Gastroesophageal sphincter (tissue), 4 donors: ENCODE measurements at regions not wholly inside any gene's neighbourhood (a gene's known extent, or its start where the extent isn't known, plus 50 kb on each side); places are given as distances from the start of the nearest gene placed in this dataset.

Experiments used
- ATAC-seq: fragments of 150-250 bp; one replicate; pipeline ENCODE4 v1.9.1; 2016; ENCODE audit warnings: mild to moderate bottlenecking, moderate library complexity
- H3K27ac ChIP-seq, 4 donors: fragments of 200-600 bp; sonication (generic) in 3 of 4; 1 replicate in 3 of 4; 2 replicates in 1 of 4; pipeline ENCODE4 v1.5.1; 2016 to 2019
- H3K27me3 ChIP-seq: fragments of 200-600 bp; sonication (generic); one replicate; pipeline ENCODE4 v1.5.1; 2019
- H3K36me3 ChIP-seq, 2 donors: fragments of 200-600 bp; sonication (generic); one replicate each; pipeline ENCODE4 v1.5.1; 2019; ENCODE audit warnings: control low read depth in 1 of 2
- H3K4me1 ChIP-seq, 3 donors: fragments of 200-600 bp; sonication (generic); 1 replicate in 2 of 3; 2 replicates in 1 of 3; pipeline ENCODE4 v1.5.1; 2016 to 2019; ENCODE audit warnings: control low read depth in 2 of 3
- H3K4me3 ChIP-seq, 2 donors: fragments of 200-600 bp; sonication (generic); one replicate each; pipeline ENCODE4 v1.5.1; 2019; ENCODE audit warnings: mild to moderate bottlenecking in 1 of 2, moderate library complexity in 1 of 2
- H3K9me3 ChIP-seq, 3 donors: fragments of 200-600 bp; sonication (generic); one replicate each; pipeline ENCODE4 v1.5.1; 2017 to 2019; ENCODE audit warnings: control low read depth in 2 of 3
- EP300 ChIP-seq: sonication (generic); formaldehyde crosslinking; IDR thresholded peaks from one replicate; pipeline ENCODE4 v1.6.1; 2017; ENCODE audit warnings: antibody characterized with exemption, mild to moderate bottlenecking
- POLR2A ChIP-seq, 2 donors: fragments of 450-650 bp; IDR thresholded peaks; one replicate each; pipeline ENCODE4 v1.6.1; 2017; ENCODE audit warnings: antibody characterized with exemption in 2 of 2, mild to moderate bottlenecking in 2 of 2, moderate library complexity in 1 of 2
- POLR2AphosphoS5 ChIP-seq: sonication (generic); formaldehyde crosslinking; IDR thresholded peaks from one replicate; pipeline ENCODE4 v1.6.1; 2017; ENCODE audit warnings: antibody characterized with exemption
- WGBS, 2 donors: methylation state at CpG; one replicate each; pipeline ENCODE4 v1.1.5; 2018; ENCODE audit warnings: low coverage in 1 of 2; 5-methylcytosine and 5-hydroxymethylcytosine counted together
- TF ChIP-seq, protein P1 (sequence below), 4 experiments: fragments of 200-600 bp in 2 of 4; fragments of 450-650 bp in 2 of 4; sonication (generic) in 1 of 4; IDR thresholded peaks; one replicate each; pipeline ENCODE4 v1.5.1; 2017 to 2019; ENCODE audit warnings: antibody characterized with exemption in 4 of 4, mild to moderate bottlenecking in 2 of 4, moderate library complexity in 2 of 4

DNA sequence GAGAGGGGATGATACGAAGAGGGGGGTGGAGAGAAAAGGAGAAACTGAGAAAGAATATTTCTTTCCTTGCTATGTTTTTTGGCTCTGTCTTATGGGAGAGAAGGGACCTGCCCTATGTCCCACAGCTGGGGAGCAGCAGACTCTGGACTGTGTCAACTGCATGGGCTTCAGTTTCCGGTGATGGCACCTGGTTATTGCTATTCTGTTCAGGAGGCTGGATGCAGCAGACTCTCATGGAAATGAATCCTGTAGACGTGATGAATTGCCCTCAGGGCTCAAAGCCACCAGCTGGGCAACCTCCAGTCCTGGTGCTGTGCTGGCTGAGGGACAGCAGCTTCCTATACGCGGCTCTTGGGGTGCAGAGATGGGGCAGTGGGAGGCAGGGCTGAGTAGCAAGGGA, 121.2 kb downstream of the HAPSTR1 start:
- Histone ChIP-seq H3K9me3 (peaks cover 0 to 11% (median 0%) of the 10 kb centered on the region in 3 donors), H3K27me3 (peaks cover 18% of the 10 kb centered on the region), H3K4me1 (no peaks in the 10 kb centered on the region), H3K27ac (no peak overlapping the region), H3K4me3 (no peak overlapping the region), H3K36me3 (no peaks in the 10 kb centered on the region)
- ATAC-seq = no peak
- TF ChIP-seq POLR2AphosphoS5 (no peak), EP300 (no peak), POLR2A (IDR thresholded peaks at IDR 0.05) (no peak)
- TF ChIP-seq, protein P1, sequence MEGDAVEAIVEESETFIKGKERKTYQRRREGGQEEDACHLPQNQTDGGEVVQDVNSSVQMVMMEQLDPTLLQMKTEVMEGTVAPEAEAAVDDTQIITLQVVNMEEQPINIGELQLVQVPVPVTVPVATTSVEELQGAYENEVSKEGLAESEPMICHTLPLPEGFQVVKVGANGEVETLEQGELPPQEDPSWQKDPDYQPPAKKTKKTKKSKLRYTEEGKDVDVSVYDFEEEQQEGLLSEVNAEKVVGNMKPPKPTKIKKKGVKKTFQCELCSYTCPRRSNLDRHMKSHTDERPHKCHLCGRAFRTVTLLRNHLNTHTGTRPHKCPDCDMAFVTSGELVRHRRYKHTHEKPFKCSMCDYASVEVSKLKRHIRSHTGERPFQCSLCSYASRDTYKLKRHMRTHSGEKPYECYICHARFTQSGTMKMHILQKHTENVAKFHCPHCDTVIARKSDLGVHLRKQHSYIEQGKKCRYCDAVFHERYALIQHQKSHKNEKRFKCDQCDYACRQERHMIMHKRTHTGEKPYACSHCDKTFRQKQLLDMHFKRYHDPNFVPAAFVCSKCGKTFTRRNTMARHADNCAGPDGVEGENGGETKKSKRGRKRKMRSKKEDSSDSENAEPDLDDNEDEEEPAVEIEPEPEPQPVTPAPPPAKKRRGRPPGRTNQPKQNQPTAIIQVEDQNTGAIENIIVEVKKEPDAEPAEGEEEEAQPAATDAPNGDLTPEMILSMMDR (IDR thresholded peaks at IDR 0.05) = no peak
- 36 to 43% methylated on average over 2 to 3 of the region's 5 CpGs for WGBS, 2 donors

DNA sequence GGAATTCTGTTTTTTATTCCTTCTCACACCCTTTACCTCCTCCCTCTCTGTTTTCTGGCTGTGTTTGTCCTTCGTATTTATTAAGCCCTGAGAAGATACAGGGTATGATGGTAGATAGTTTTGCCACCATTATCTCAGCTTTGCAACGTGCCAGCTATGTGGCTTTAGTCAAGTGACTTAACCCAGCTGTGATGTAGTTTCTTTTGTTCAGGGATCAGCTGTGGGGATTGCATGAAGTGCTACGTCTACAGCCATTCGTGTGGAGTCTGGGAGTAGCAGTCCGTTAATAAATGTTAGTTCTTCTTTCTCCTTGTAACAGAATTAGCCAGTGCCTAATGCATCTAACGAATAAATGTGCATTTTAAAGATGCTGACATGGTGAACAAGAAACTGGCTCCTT, 128.4 kb downstream of the HAPSTR1 start:
- no peak overlapping the region for H3K4me3 ChIP-seq
- H3K36me3 ChIP-seq = no peaks in the 10 kb centered on the region
- peaks cover 3% of the 10 kb centered on the region for H3K27me3 ChIP-seq
- 20 to 41% methylated on average over 6 of the region's 6 CpGs for WGBS, 2 donors
- TF ChIP-seq POLR2AphosphoS5 (no peak), EP300 (no peak), POLR2A (IDR thresholded peaks at IDR 0.05) (no peak)
- TF ChIP-seq, protein P1 (IDR thresholded peaks at IDR 0.05) = no peak
- no peak overlapping the region for H3K27ac ChIP-seq
- peaks cover 0 to 13% (median 0%) of the 10 kb centered on the region in 3 donors for H3K9me3 ChIP-seq
- no peaks in the 10 kb centered on the region for H3K4me1 ChIP-seq
- ATAC-seq = no peak

DNA sequence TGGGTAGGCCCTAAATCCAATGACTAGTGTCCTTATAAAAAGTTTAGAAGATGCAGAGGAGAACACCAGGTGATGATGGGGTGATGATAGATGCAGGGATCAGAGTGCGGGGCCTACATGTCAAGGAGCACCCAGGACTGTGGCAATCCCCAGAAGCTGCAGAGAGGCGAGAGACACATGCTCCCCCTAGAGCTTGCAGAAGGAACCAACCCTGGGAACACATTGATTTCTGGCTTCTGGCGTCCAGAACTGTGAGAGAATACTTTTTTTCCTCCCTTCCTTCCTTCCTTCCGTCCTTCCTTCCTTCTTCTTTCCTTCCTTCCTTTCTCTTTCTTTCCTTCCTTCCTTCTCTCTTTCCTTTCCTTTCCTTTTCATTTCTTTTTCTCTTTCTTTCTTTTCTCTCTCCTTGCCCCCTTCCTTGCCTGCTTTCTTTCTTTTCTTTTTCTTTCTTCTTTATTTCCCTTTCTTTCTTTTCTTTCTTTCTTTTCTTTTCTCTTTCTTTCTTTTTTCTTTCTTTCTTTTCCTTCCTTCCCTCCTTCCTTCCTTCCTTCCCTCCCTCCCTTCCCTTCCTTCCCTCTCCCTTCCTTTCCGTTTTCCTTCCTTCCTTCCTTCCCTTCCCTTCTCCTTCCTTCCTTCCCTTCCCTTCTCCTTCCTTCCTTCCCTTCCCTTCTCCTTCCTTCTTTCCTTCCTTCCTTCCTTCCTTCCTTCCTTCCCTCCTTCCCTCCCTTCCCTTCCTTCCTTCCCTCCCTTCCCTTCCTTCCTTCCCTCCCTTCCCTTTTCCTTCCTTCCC, 134.3 kb downstream of the HAPSTR1 start:
- H3K4me1 ChIP-seq = no peaks in the 10 kb centered on the region
- H3K4me3 ChIP-seq = no peak overlapping the region
- no peak overlapping the region for H3K27ac ChIP-seq
- ATAC-seq = no peak
- 44 to 48% methylated on average over 5 of the region's 5 CpGs for WGBS, 2 donors
- peaks cover 0 to 13% (median 0%) of the 10 kb centered on the region in 3 donors for H3K9me3 ChIP-seq
- no peaks in the 10 kb centered on the region for H3K36me3 ChIP-seq
- no peak for TF ChIP-seq POLR2AphosphoS5
- TF ChIP-seq, protein P1 (IDR thresholded peaks at IDR 0.05) = no peak
- no peak for TF ChIP-seq POLR2A (IDR thresholded peaks at IDR 0.05)
- H3K27me3 ChIP-seq = no peaks in the 10 kb centered on the region

DNA sequence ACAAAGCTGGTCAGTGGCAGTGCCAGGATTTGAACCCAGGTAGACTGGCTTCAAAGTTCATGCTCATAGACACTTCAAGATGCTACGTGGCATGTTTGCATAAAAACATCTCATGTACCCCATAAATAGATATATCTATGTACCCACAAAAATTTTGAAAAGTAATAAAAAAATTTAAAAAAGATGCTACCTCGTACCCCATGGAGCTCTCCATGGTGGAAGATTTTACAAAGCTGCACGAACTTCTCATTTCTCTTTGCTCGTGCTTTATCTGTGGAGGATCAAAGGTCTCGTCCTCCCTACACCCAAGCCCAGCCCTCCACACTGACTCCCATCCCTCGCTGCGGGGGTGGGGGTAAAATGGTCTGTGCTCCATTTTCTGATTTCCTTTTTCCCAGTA, 135.5 kb downstream of the HAPSTR1 start:
- Histone ChIP-seq H3K9me3 (peaks cover 0 to 13% (median 0%) of the 10 kb centered on the region in 3 donors), H3K27me3 (no peaks in the 10 kb centered on the region), H3K27ac (no peak overlapping the region), H3K4me3 (no peak overlapping the region), H3K4me1 (no peaks in the 10 kb centered on the region), H3K36me3 (no peaks in the 10 kb centered on the region)
- 49 to 51% methylated on average over 7 of the region's 7 CpGs for WGBS, 2 donors
- TF ChIP-seq POLR2AphosphoS5 = no peak
- TF ChIP-seq, protein P1 (IDR thresholded peaks at IDR 0.05) = no peak
- ATAC-seq = no peak

DNA sequence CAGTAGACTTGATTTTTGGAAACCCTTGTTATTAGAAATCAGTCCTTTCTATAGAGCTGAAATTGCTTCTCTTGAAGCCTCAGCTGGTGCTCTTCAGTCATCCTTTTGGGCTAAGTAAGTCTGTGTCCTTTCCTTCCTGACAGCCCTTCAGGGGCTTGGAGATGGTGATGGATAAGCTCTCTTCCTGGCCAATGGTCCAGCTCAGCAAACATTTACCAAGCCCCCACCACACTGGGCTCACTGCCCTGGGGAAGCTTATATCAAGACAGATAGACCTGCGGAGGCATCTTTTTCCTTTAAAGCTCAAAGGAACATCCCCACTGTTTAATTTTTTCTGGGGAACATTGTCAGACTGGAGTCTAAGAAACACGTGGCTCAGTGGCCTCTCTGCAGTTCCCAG, 139.6 kb downstream of the HAPSTR1 start:
- 19% methylated on average over 2 of the region's 2 CpGs; no CpG with 5 or more reads in 1 of the 2 donors for WGBS, 2 donors
- ATAC-seq = no peak
- Histone ChIP-seq H3K4me1 (no peaks in the 10 kb centered on the region), H3K9me3 (no peaks in the 10 kb centered on the region), H3K36me3 (no peaks in the 10 kb centered on the region), H3K27me3 (no peaks in the 10 kb centered on the region), H3K4me3 (no peak overlapping the region), H3K27ac (no peak overlapping the region)
- no peak for TF ChIP-seq EP300
